ENCODE measurements at regions not wholly inside any gene's neighbourhood (a gene's known extent, or its start where the extent isn't known, plus 50 kb on each side); places are given as distances from the start of the nearest gene placed in this dataset.

DNA sequence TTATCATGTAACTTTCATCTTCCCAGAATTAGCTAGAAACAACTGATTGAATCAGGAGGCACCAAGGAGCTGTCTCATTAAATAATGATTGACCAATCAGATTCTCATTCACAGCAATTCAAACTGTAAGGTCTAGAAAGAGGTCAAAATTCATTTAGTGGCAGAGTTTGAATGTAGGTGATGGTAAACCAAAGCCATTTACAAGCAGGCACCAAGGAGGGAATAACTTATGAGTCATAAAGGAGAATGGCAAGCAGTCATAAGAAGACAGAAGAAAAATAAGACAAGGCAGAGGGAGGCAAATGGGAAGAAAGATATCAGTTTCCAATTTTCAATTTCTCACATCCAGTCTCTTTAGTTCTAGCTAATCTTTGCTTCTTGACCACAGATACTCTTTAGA lies 52.9 kb upstream of the DEFB112 start:
- no TSS peak for BruUV-seq (replicated peaks)
- intact Hi-C loops (cut with micrococcal nuclease; ENCODE audit: unreplicated experiment) = no loop called here
- Histone ChIP-seq H3K9me3 (ENCODE audit: low read depth, low read length, poor library complexity, severe bottlenecking) (no peaks in the 10 kb centered on the region), H3K4me1 (ENCODE audit: insufficient read depth, low read length, poor library complexity, severe bottlenecking) (no peaks in the 10 kb centered on the region), H3K36me3 (ENCODE audit: insufficient read depth, low read length, poor library complexity, severe bottlenecking) (no peaks in the 10 kb centered on the region), H3K4me3 (ENCODE audit: low read depth, low read length, poor library complexity, severe bottlenecking) (no peak overlapping the region), H3K27ac (ENCODE audit: low read depth, low read length, poor library complexity, severe bottlenecking) (no peak overlapping the region), H3K27me3 (replicated peaks; ENCODE audit: insufficient read depth, low read depth, low read length, poor library complexity) (peaks cover 30% of the 10 kb centered on the region)
- TF ChIP-seq, protein P1, sequence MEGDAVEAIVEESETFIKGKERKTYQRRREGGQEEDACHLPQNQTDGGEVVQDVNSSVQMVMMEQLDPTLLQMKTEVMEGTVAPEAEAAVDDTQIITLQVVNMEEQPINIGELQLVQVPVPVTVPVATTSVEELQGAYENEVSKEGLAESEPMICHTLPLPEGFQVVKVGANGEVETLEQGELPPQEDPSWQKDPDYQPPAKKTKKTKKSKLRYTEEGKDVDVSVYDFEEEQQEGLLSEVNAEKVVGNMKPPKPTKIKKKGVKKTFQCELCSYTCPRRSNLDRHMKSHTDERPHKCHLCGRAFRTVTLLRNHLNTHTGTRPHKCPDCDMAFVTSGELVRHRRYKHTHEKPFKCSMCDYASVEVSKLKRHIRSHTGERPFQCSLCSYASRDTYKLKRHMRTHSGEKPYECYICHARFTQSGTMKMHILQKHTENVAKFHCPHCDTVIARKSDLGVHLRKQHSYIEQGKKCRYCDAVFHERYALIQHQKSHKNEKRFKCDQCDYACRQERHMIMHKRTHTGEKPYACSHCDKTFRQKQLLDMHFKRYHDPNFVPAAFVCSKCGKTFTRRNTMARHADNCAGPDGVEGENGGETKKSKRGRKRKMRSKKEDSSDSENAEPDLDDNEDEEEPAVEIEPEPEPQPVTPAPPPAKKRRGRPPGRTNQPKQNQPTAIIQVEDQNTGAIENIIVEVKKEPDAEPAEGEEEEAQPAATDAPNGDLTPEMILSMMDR (conservative IDR thresholded peaks at IDR 0.05; ENCODE audit: low read depth, low read length) = no peak
- TF ChIP-seq EZH2 (IDR thresholded peaks at IDR 0.05; ENCODE audit: borderline replicate concordance, low read depth, low read length, poor library complexity, severe bottlenecking) = no peak
- POLR2A ChIA-PET (ENCODE audit: low non-redundant PET) = interaction anchor here (0.6 kb wide), 1 partner anchor 617 kb away, joined by 3 read pairs; no protein-coding TSS in a partner anchor
- DNase-seq (ENCODE audit: low spot score) = no peak
- CTCF ChIA-PET = no interaction called here

DNA sequence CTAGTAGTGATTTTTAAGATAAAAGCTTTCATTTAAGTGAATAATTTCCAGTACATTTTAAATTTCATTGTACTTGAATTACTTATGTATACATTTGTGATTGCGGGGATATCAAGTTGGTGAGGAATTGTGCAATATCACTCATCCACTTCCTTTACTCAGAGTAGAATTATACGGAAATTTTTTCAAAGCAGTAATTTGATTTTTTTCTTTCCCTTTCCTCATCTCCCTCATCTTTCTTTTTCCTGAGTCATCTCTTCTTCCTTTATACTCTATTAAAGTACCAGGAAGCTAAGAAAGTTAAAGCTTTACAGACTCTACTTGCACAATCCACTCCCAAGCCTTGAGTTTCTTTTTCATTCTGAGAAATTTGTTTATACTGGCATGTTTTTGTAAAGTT lies 60.9 kb upstream of the DEFB112 start:
- TF ChIP-seq, protein P1 (conservative IDR thresholded peaks at IDR 0.05; ENCODE audit: low read depth, low read length) = no peak
- no peak for TF ChIP-seq EZH2 (IDR thresholded peaks at IDR 0.05; ENCODE audit: borderline replicate concordance, low read depth, low read length, poor library complexity, severe bottlenecking)
- CTCF ChIA-PET = no interaction called here
- Histone ChIP-seq H3K27me3 (replicated peaks; ENCODE audit: insufficient read depth, low read depth, low read length, poor library complexity) (peaks cover 21% of the 10 kb centered on the region), H3K36me3 (ENCODE audit: insufficient read depth, low read length, poor library complexity, severe bottlenecking) (no peaks in the 10 kb centered on the region), H3K4me1 (ENCODE audit: insufficient read depth, low read length, poor library complexity, severe bottlenecking) (no peaks in the 10 kb centered on the region), H3K27ac (ENCODE audit: low read depth, low read length, poor library complexity, severe bottlenecking) (no peak overlapping the region), H3K4me3 (ENCODE audit: low read depth, low read length, poor library complexity, severe bottlenecking) (no peak overlapping the region), H3K9me3 (ENCODE audit: low read depth, low read length, poor library complexity, severe bottlenecking) (no peaks in the 10 kb centered on the region)
- intact Hi-C loops (cut with micrococcal nuclease; ENCODE audit: unreplicated experiment) = no loop called here
- no TSS peak for BruUV-seq (replicated peaks)
- POLR2A ChIA-PET (ENCODE audit: low non-redundant PET) = no interaction called here
- DNase-seq (ENCODE audit: low spot score) = no peak

DNA sequence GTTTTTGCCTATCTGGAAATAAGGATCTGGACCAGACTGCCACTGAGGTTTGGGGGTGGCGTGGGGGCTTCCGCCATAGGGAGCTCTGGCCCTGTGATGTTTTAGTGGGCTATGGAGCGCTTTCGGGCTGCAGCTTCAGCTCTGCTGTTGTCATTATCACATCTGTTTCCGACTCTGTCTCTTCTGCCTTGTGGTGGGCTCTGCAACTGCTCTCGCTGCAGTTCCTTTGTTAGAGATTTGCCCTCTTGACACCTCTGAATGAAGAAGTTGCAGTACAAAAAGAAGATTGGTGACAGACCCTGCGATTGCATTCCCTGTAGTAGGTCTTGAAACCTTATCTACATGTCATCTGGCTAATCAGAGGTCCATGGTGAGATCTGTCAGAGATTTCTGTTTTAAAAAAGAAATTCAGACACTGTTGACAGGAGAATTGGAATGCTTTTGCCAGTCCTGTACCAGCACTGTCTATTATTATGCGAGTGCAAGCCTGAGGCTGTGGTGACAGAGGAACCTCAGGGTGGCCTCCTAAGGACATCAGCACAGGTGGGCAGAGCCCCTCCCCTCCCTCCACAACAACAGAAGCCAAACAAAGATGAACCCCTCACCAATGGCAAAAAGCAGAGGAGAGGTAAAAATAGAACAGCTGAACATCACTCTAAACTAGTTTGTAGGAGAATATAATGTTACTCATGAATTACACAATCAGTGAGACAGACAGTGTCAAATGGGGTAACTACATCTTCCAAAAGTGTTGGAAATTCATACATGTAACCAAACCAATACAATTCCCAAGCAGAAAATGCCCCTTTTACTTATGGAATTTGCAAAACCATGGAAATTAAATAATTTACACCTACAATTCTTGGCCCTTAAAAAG lies 63.5 kb upstream of the DEFB112 start:
- no peak for DNase-seq (ENCODE audit: low spot score)
- intact Hi-C loops (cut with micrococcal nuclease; ENCODE audit: unreplicated experiment) = no loop called here
- TF ChIP-seq EZH2 (IDR thresholded peaks at IDR 0.05; ENCODE audit: borderline replicate concordance, low read depth, low read length, poor library complexity, severe bottlenecking) = no peak
- TF ChIP-seq, protein P1 (conservative IDR thresholded peaks at IDR 0.05; ENCODE audit: low read depth, low read length) = no peak
- ChIA-PET CTCF (no interaction called here), POLR2A (ENCODE audit: low non-redundant PET) (no interaction called here)
- H3K9me3 ChIP-seq (ENCODE audit: low read depth, low read length, poor library complexity, severe bottlenecking) = no peaks in the 10 kb centered on the region
- H3K27me3 ChIP-seq (replicated peaks; ENCODE audit: insufficient read depth, low read depth, low read length, poor library complexity) = peaks cover 23% of the 10 kb centered on the region
- H3K4me1 ChIP-seq (ENCODE audit: insufficient read depth, low read length, poor library complexity, severe bottlenecking) = no peaks in the 10 kb centered on the region
- no TSS peak for BruUV-seq (replicated peaks)
- H3K36me3 ChIP-seq (ENCODE audit: insufficient read depth, low read length, poor library complexity, severe bottlenecking) = no peaks in the 10 kb centered on the region
- no peak overlapping the region for H3K4me3 ChIP-seq (ENCODE audit: low read depth, low read length, poor library complexity, severe bottlenecking)
- H3K27ac ChIP-seq (ENCODE audit: low read depth, low read length, poor library complexity, severe bottlenecking) = no peak overlapping the region

Measured in A673 (cell line).